ENCODE measurements at regions not wholly inside any gene's neighbourhood (a gene's known extent, or its start where the extent isn't known, plus 50 kb on each side); places are given as distances from the start of the nearest gene placed in this dataset.
A peak's percentile ranks its signal among the peaks of the same experiment; 100 is the strongest.

- Histone ChIP-seq H3K4me3 (ENCODE audit: low read depth, low read length) (no peak overlapping the region), H3K4me1 (ENCODE audit: control insufficient read depth, insufficient read depth, low read length) (no peaks in the 10 kb centered on the region), H3K9me3 (ENCODE audit: control insufficient read depth, insufficient read depth, low read length) (no peaks in the 10 kb centered on the region), H3K36me3 (ENCODE audit: control insufficient read depth, insufficient read depth, low read length) (no peaks in the 10 kb centered on the region), H3K27ac (ENCODE audit: low read depth, low read length) (no peak overlapping the region), H3K27me3 (ENCODE audit: control insufficient read depth, insufficient read depth, low read length) (no peaks in the 10 kb centered on the region)
- 60% methylated on average over 1 of the region's 9 CpGs for WGBS (ENCODE audit: insufficient coverage)
- DNase-seq (ENCODE audit: low read depth in 4 of 6, low spot score in 6 of 6) = peak in 1 of 6 donors; percentile 63
These were observed 158.0 kb upstream of the MMADHC start for GRCh38 chr2:149745396-149746230.

DNA sequence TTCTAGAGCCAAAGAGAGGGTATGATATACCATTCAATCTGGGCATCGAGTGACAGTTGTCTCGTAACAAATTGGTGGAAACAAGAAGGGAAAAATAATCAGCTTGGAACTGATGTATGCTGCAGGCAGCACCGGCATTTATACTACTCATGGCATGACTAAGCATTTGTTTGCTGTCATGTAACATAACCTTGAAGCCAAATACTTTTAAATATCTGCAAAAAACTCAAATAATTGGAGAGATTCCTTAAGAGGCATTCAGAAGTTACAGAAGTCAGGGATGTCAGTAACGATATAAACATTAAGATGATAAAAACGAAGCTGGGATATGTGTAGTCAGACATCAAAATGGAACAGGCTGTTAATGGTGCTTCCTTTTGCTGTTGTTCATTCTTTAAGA is 157.3 kb upstream of the MMADHC start:
- Histone ChIP-seq H3K36me3 (ENCODE audit: control insufficient read depth, insufficient read depth, low read length) (no peaks in the 10 kb centered on the region), H3K27ac (ENCODE audit: low read depth, low read length) (no peak overlapping the region), H3K4me1 (ENCODE audit: control insufficient read depth, insufficient read depth, low read length) (no peaks in the 10 kb centered on the region), H3K9me3 (ENCODE audit: control insufficient read depth, insufficient read depth, low read length) (no peaks in the 10 kb centered on the region), H3K4me3 (ENCODE audit: low read depth, low read length) (no peak overlapping the region), H3K27me3 (ENCODE audit: control insufficient read depth, insufficient read depth, low read length) (no peaks in the 10 kb centered on the region)
- WGBS (ENCODE audit: insufficient coverage) = 87% methylated on average over 3 of the region's 5 CpGs
- DNase-seq (ENCODE audit: low read depth in 4 of 6, low spot score in 6 of 6) = peak in 1 of 6 donors; percentile 53

GRCh38 chr2:149743842-149744448 is 156.4 kb upstream of the MMADHC start:
- Histone ChIP-seq H3K36me3 (ENCODE audit: control insufficient read depth, insufficient read depth, low read length) (no peaks in the 10 kb centered on the region), H3K27ac (ENCODE audit: low read depth, low read length) (no peak overlapping the region), H3K4me1 (ENCODE audit: control insufficient read depth, insufficient read depth, low read length) (no peaks in the 10 kb centered on the region), H3K9me3 (ENCODE audit: control insufficient read depth, insufficient read depth, low read length) (no peaks in the 10 kb centered on the region), H3K27me3 (ENCODE audit: control insufficient read depth, insufficient read depth, low read length) (no peaks in the 10 kb centered on the region), H3K4me3 (ENCODE audit: low read depth, low read length) (no peak overlapping the region)
- DNase-seq (ENCODE audit: low read depth in 4 of 6, low spot score in 6 of 6) = no peak
- 85% methylated on average over 2 of the region's 6 CpGs for WGBS (ENCODE audit: insufficient coverage)

DNA sequence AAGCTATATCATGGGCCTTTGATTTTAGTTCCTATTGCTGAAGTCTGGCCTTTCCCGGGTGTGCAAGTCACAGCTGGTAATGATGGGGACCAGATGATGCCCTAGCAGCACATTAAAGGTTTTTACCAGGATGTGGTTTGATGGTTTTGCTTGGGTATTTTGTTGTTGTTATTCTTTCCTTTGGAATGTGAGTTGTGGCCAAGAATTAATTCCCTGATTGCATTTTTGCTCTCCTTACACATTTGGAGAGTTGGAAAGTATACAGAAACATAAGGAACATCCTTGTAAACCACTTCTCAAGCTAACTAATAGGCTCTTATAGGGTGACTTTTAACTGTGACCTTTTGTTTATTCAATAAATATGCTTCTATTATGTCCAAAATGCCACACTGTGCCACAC is 154.1 kb upstream of the MMADHC start:
- H3K4me3 ChIP-seq (ENCODE audit: low read depth, low read length) = no peak overlapping the region
- no peaks in the 10 kb centered on the region for H3K27me3 ChIP-seq (ENCODE audit: control insufficient read depth, insufficient read depth, low read length)
- H3K36me3 ChIP-seq (ENCODE audit: control insufficient read depth, insufficient read depth, low read length) = no peaks in the 10 kb centered on the region
- no peaks in the 10 kb centered on the region for H3K4me1 ChIP-seq (ENCODE audit: control insufficient read depth, insufficient read depth, low read length)
- DNase-seq (ENCODE audit: low read depth in 4 of 6, low spot score in 6 of 6) = no peak
- WGBS (ENCODE audit: insufficient coverage) = no CpG with 5 or more reads among the region's 1 CpG
- H3K9me3 ChIP-seq (ENCODE audit: control insufficient read depth, insufficient read depth, low read length) = no peaks in the 10 kb centered on the region
- H3K27ac ChIP-seq (ENCODE audit: low read depth, low read length) = no peak overlapping the region

GRCh38 chr2:149740490-149740889 is 152.9 kb upstream of the MMADHC start:
- no peaks in the 10 kb centered on the region for H3K4me1 ChIP-seq (ENCODE audit: control insufficient read depth, insufficient read depth, low read length)
- no peaks in the 10 kb centered on the region for H3K27me3 ChIP-seq (ENCODE audit: control insufficient read depth, insufficient read depth, low read length)
- no peak overlapping the region for H3K4me3 ChIP-seq (ENCODE audit: low read depth, low read length)
- no peaks in the 10 kb centered on the region for H3K9me3 ChIP-seq (ENCODE audit: control insufficient read depth, insufficient read depth, low read length)
- no peak overlapping the region for H3K27ac ChIP-seq (ENCODE audit: low read depth, low read length)
- no CpG with 5 or more reads among the region's 1 CpG for WGBS (ENCODE audit: insufficient coverage)
- H3K36me3 ChIP-seq (ENCODE audit: control insufficient read depth, insufficient read depth, low read length) = no peaks in the 10 kb centered on the region
- no peak for DNase-seq (ENCODE audit: low read depth in 4 of 6, low spot score in 6 of 6)

GRCh38 chr2:149739883-149740265 is 152.3 kb upstream of the MMADHC start:
- H3K9me3 ChIP-seq (ENCODE audit: control insufficient read depth, insufficient read depth, low read length) = no peaks in the 10 kb centered on the region
- no peaks in the 10 kb centered on the region for H3K27me3 ChIP-seq (ENCODE audit: control insufficient read depth, insufficient read depth, low read length)
- H3K36me3 ChIP-seq (ENCODE audit: control insufficient read depth, insufficient read depth, low read length) = no peaks in the 10 kb centered on the region
- no peak overlapping the region for H3K4me3 ChIP-seq (ENCODE audit: low read depth, low read length)
- no peaks in the 10 kb centered on the region for H3K4me1 ChIP-seq (ENCODE audit: control insufficient read depth, insufficient read depth, low read length)
- no peak overlapping the region for H3K27ac ChIP-seq (ENCODE audit: low read depth, low read length)
- WGBS (ENCODE audit: insufficient coverage) = no CpG with 5 or more reads among the region's 4 CpGs
- DNase-seq (ENCODE audit: low read depth in 4 of 6, low spot score in 6 of 6) = peak in 1 of 6 donors; percentile 25

GRCh38 chr2:149739171-149739882 is 151.8 kb upstream of the MMADHC start:
- no peaks in the 10 kb centered on the region for H3K36me3 ChIP-seq (ENCODE audit: control insufficient read depth, insufficient read depth, low read length)
- 90% methylated on average over 2 of the region's 6 CpGs for WGBS (ENCODE audit: insufficient coverage)
- no peaks in the 10 kb centered on the region for H3K9me3 ChIP-seq (ENCODE audit: control insufficient read depth, insufficient read depth, low read length)
- no peaks in the 10 kb centered on the region for H3K27me3 ChIP-seq (ENCODE audit: control insufficient read depth, insufficient read depth, low read length)
- no peak overlapping the region for H3K4me3 ChIP-seq (ENCODE audit: low read depth, low read length)
- DNase-seq (ENCODE audit: low read depth in 4 of 6, low spot score in 6 of 6) = no peak
- H3K27ac ChIP-seq (ENCODE audit: low read depth, low read length) = no peak overlapping the region
- H3K4me1 ChIP-seq (ENCODE audit: control insufficient read depth, insufficient read depth, low read length) = no peaks in the 10 kb centered on the region

DNA sequence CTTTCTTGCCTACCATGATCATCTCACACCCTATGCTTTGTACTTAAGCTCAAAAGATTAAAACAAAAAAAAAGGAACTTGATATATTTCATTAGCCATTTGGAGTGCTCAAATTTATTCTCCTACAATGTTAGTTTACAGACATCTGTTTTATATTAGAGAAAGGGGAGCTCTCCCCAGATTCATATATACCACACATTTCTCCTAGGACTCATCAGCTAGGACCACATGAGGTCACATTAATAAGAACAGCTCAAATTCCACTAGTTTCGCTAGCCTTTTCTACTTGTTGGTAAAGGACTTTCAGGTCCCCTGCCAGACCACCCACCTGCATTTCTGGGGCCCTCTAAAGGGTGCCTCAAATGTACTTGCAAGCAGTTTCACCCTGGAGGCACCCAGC is 151.2 kb upstream of the MMADHC start:
- no peaks in the 10 kb centered on the region for H3K9me3 ChIP-seq (ENCODE audit: control insufficient read depth, insufficient read depth, low read length)
- no peak for DNase-seq (ENCODE audit: low read depth in 4 of 6, low spot score in 6 of 6)
- H3K27ac ChIP-seq (ENCODE audit: low read depth, low read length) = no peak overlapping the region
- no peak overlapping the region for H3K4me3 ChIP-seq (ENCODE audit: low read depth, low read length)
- H3K36me3 ChIP-seq (ENCODE audit: control insufficient read depth, insufficient read depth, low read length) = no peaks in the 10 kb centered on the region
- no peaks in the 10 kb centered on the region for H3K4me1 ChIP-seq (ENCODE audit: control insufficient read depth, insufficient read depth, low read length)
- 100% methylated on average over 1 of the region's 1 CpG for WGBS (ENCODE audit: insufficient coverage)
- no peaks in the 10 kb centered on the region for H3K27me3 ChIP-seq (ENCODE audit: control insufficient read depth, insufficient read depth, low read length)

DNA sequence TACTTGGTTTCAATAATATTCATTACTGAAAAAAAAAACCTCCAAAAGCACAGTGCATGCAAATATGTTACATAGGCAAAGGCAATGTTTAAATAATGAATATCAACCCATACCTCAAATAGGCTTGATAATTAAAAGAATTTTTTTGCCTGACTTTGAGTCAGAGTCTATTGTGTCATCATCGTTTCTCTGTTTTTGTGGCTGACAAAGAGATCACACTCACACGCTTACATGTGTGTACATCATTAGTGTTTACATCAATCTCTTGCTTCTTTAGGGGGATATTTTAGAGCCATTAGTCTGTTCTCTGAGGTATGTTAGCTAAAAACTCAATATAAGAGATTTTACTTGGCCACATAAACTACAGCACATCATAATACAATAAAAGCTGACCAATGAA is 150.3 kb upstream of the MMADHC start:
- WGBS (ENCODE audit: insufficient coverage) = no CpG with 5 or more reads among the region's 2 CpGs

More for the DNA sequence above, 150.3 kb upstream of the MMADHC start:
- Histone ChIP-seq H3K36me3 (ENCODE audit: control insufficient read depth, insufficient read depth, low read length) (no peaks in the 10 kb centered on the region), H3K27ac (ENCODE audit: low read depth, low read length) (no peak overlapping the region), H3K4me1 (ENCODE audit: control insufficient read depth, insufficient read depth, low read length) (no peaks in the 10 kb centered on the region), H3K27me3 (ENCODE audit: control insufficient read depth, insufficient read depth, low read length) (no peaks in the 10 kb centered on the region), H3K9me3 (ENCODE audit: control insufficient read depth, insufficient read depth, low read length) (no peaks in the 10 kb centered on the region), H3K4me3 (ENCODE audit: low read depth, low read length) (no peak overlapping the region)
- DNase-seq (ENCODE audit: low read depth in 4 of 6, low spot score in 6 of 6) = no peak
